Prostate gland (tissue), 2 donors: ENCODE measurements at regions not wholly inside any gene's neighbourhood (a gene's known extent, or its start where the extent isn't known, plus 50 kb on each side); places are given as distances from the start of the nearest gene placed in this dataset.

Experiments
- POLR2A ChIP-seq: fragments of 450-650 bp; IDR thresholded peaks from one replicate; pipeline ENCODE4 v1.6.1; 2016; ENCODE audit warnings: antibody characterized with exemption, mild to moderate bottlenecking
- TF ChIP-seq, protein P1 (sequence below), 4 experiments: fragments of 200-600 bp in 2 of 4; fragments of 450-650 bp in 2 of 4; sonication (generic) in 2 of 4; IDR thresholded peaks; 1 replicate in 3 of 4; 2 replicates in 1 of 4; pipeline ENCODE4 v1.5.1; 2016 to 2019; ENCODE audit warnings: antibody characterized with exemption in 4 of 4, mild to moderate bottlenecking in 2 of 4, moderate library complexity in 2 of 4

GRCh38 chr5:173831196-173831914 lies 56.8 kb upstream of the CPEB4 start:
- TF ChIP-seq POLR2A = no peak
- TF ChIP-seq, protein P1, sequence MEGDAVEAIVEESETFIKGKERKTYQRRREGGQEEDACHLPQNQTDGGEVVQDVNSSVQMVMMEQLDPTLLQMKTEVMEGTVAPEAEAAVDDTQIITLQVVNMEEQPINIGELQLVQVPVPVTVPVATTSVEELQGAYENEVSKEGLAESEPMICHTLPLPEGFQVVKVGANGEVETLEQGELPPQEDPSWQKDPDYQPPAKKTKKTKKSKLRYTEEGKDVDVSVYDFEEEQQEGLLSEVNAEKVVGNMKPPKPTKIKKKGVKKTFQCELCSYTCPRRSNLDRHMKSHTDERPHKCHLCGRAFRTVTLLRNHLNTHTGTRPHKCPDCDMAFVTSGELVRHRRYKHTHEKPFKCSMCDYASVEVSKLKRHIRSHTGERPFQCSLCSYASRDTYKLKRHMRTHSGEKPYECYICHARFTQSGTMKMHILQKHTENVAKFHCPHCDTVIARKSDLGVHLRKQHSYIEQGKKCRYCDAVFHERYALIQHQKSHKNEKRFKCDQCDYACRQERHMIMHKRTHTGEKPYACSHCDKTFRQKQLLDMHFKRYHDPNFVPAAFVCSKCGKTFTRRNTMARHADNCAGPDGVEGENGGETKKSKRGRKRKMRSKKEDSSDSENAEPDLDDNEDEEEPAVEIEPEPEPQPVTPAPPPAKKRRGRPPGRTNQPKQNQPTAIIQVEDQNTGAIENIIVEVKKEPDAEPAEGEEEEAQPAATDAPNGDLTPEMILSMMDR (IDR thresholded peaks at IDR 0.05) = no peak
